GM04504 (cell line): ENCODE measurements at regions not wholly inside any gene's neighbourhood (a gene's known extent, or its start where the extent isn't known, plus 50 kb on each side); places are given as distances from the start of the nearest gene placed in this dataset.
"Not testable (repeated sequence)": the region's sequence is repeated elsewhere in the genome, so short reads cannot be mapped to it uniquely, and the experiment has no call there.

Experiments
- DNase-seq: peaks from one replicate; pipeline ENCODE4 v3.0.0-alpha.2; 2012; ENCODE audit warnings: low read depth

- no peak for DNase-seq
Observed at GRCh38 chr10:21135023-21135931, 238.2 kb upstream of the NEBL start.

GRCh38 chr10:21134645-21135022, 237.5 kb upstream of the NEBL start:
- no peak for DNase-seq

GRCh38 chr10:21130683-21131442, 233.8 kb upstream of the NEBL start:
- no peak for DNase-seq

GRCh38 chr10:21130108-21130507, 233.0 kb upstream of the NEBL start:
- DNase-seq, result no peak

- no peak for DNase-seq
Observed at GRCh38 chr10:21125471-21126228, 228.5 kb upstream of the NEBL start.

GRCh38 chr10:21122907-21123306, 225.8 kb upstream of the NEBL start:
- DNase-seq, result no peak

- DNase-seq, result not testable (repeated sequence)
Observed at GRCh38 chr10:21121822-21122221, 224.7 kb upstream of the NEBL start.

GRCh38 chr10:21114683-21115082, 217.6 kb upstream of the NEBL start:
- no peak for DNase-seq

GRCh38 chr10:21110358-21110757, 213.2 kb upstream of the NEBL start:
- no peak for DNase-seq

- not testable (repeated sequence) for DNase-seq
Observed at GRCh38 chr10:21106931-21107330, 209.8 kb upstream of the NEBL start.

GRCh38 chr10:21105331-21105730, 208.2 kb upstream of the NEBL start:
- DNase-seq, result not testable (repeated sequence)

GRCh38 chr10:21100871-21101514, 203.9 kb upstream of the NEBL start:
- DNase-seq, result no peak

GRCh38 chr10:21100190-21100589, 203.1 kb upstream of the NEBL start:
- DNase-seq, result no peak

- DNase-seq, result no peak
Observed at GRCh38 chr10:21099291-21100062, 202.4 kb upstream of the NEBL start.

- DNase-seq, result no peak
Observed at GRCh38 chr10:21097926-21098355, 200.8 kb upstream of the NEBL start.

GRCh38 chr10:21095494-21096055, 198.5 kb upstream of the NEBL start:
- no peak for DNase-seq

- no peak for DNase-seq
Observed at GRCh38 chr10:21095073-21095472, 198.0 kb upstream of the NEBL start.

- DNase-seq, result no peak
Observed at GRCh38 chr10:21092683-21093524, 195.8 kb upstream of the NEBL start.

GRCh38 chr10:21090609-21091082, 193.5 kb upstream of the NEBL start:
- DNase-seq, result no peak

- DNase-seq, result no peak
Observed at GRCh38 chr10:21087476-21087875, 190.4 kb upstream of the NEBL start.
